HepG2 (cell line): ENCODE measurements at regions not wholly inside any gene's neighbourhood (a gene's known extent, or its start where the extent isn't known, plus 50 kb on each side); places are given as distances from the start of the nearest gene placed in this dataset.

ENCODE experiments used
- ATAC-seq: fragments of 200-7000 bp; cut with Tn5 transposase; 3 replicates; pipeline ENCODE4 v1.9.1; 2020; ENCODE audit warnings: mild to moderate bottlenecking, moderate library complexity
- BruUV-seq: library from RNA; stranded (reverse); fragments of 400-500 nt; replicated peaks from 2 replicates; lab custom pipeline; 2021; lab: Mats Ljungman, UMichigan
- CTCF ChIA-PET: fragments of 300-600 bp; formaldehyde crosslinking; extraction: SDS; loops from one replicate; lab custom pipeline; 2021; ENCODE audit warnings: low total read pairs, inconsistent platforms, low intra/inter-chr PET ratio; lab: Yijun Ruan, JAX
- POLR2A ChIA-PET: fragments of 350-600 bp; sonication (Branson Sonifier 250); formaldehyde crosslinking; loops from one replicate; lab custom pipeline; 2020; ENCODE audit warnings: antibody characterized with exemption, inconsistent platforms; lab: Yijun Ruan, JAX
- DNase-seq: peaks from one replicate; pipeline ENCODE4 v3.0.0-alpha.2; 2015; ENCODE audit warnings: low spot score
- FAIRE-seq: peaks from 3 replicates; lab custom pipeline; 2011; peaks lifted over from hg19 to GRCh38; lab: Jason Lieb, UNC
- H2AFZ ChIP-seq: one replicate; pipeline ENCODE4 v1.6.1; 2011; ENCODE audit warnings: low read length, inconsistent platforms
- H3K27ac ChIP-seq: fragments of 300-600 bp; 3 replicates; pipeline ENCODE4 v1.8.0; 2011; ENCODE audit warnings: mixed run types, mild to moderate bottlenecking, mixed read lengths, low read length, inconsistent platforms; ENCODE audit not compliant: insufficient read depth; ENCODE audit errors: extremely low read length
- H3K27me3 ChIP-seq, 2 experiments: fragments of 200-600 bp in 1 of 2; 2 replicates in 1 of 2; 3 replicates in 1 of 2; pipeline versions ENCODE4 v1.6.0 to v1.8.0; 2011; ENCODE audit warnings: low read length in 2 of 2, mild to moderate bottlenecking in 2 of 2, moderate library complexity in 2 of 2, inconsistent platforms in 1 of 2; ENCODE audit not compliant: insufficient read depth in 2 of 2, control insufficient read depth in 1 of 2
- H3K36me3 ChIP-seq, 2 experiments: fragments of 200-600 bp in 1 of 2; replicated peaks in 1 of 2; 2 replicates in 1 of 2; 3 replicates in 1 of 2; pipeline versions ENCODE4 v1.5.1 to v1.8.0; 2011; ENCODE audit warnings: low read length in 2 of 2, inconsistent platforms in 1 of 2; ENCODE audit not compliant: insufficient read depth in 2 of 2, control insufficient read depth in 1 of 2
- H3K4me1 ChIP-seq: 2 replicates; pipeline ENCODE4 v1.5.1; 2012; ENCODE audit warnings: low read length, inconsistent platforms; ENCODE audit not compliant: insufficient read depth
- H3K4me2 ChIP-seq: 2 replicates; pipeline ENCODE4 v1.6.0; 2011; ENCODE audit warnings: low read depth, low read length, inconsistent platforms
- H3K4me3 ChIP-seq, 3 experiments: fragments of 200-600 bp in 1 of 3; sonication (generic), shearing (Covaris generic) in 1 of 3; replicated peaks in 1 of 3; 2 replicates each; pipeline ENCODE4 v1.5.1; 2011 to 2016; ENCODE audit warnings: low read length in 3 of 3, inconsistent platforms in 2 of 3, low read depth in 2 of 3, mild to moderate bottlenecking in 2 of 3, control low read depth in 1 of 3, mixed read lengths in 1 of 3; ENCODE audit not compliant: insufficient read depth in 1 of 3
- H3K79me2 ChIP-seq: one replicate; pipeline ENCODE4 v1.6.1; 2011; ENCODE audit warnings: low read length, inconsistent platforms; ENCODE audit not compliant: insufficient read depth
- H3K9ac ChIP-seq: 2 replicates; pipeline ENCODE4 v1.6.0; 2011; ENCODE audit warnings: mild to moderate bottlenecking, low read depth, low read length, inconsistent platforms; ENCODE audit not compliant: insufficient read depth
- H3K9me3 ChIP-seq: 2 replicates; pipeline ENCODE4 v1.5.1; 2012; ENCODE audit warnings: mild to moderate bottlenecking, low read length
- H4K20me1 ChIP-seq: 2 replicates; pipeline ENCODE4 v1.6.0; 2011; ENCODE audit warnings: inconsistent platforms, mild to moderate bottlenecking, low read length, moderate library complexity; ENCODE audit not compliant: insufficient read depth
- E2F2 ChIP-seq: sonication (generic); formaldehyde crosslinking; IDR thresholded peaks from 2 replicates; pipeline ENCODE4 v1.4.0; 2020; ENCODE audit warnings: missing genetic modification reagents, borderline replicate concordance
- ESRRA ChIP-seq: sonication (generic); formaldehyde crosslinking; IDR thresholded peaks from 2 replicates; pipeline ENCODE4 v1.5.1; 2020; ENCODE audit warnings: mild to moderate bottlenecking, low read depth, missing genetic modification reagents
- FOSL2 ChIP-seq: sonication (generic); formaldehyde crosslinking; IDR thresholded peaks from 2 replicates; pipeline ENCODE4 v1.4.0; 2020; ENCODE audit warnings: missing genetic modification reagents
- NFIC ChIP-seq: IDR thresholded peaks from 2 replicates; pipeline ENCODE4 v1.6.1; 2012; ENCODE audit warnings: mild to moderate bottlenecking, low read length, inconsistent platforms
- POGK ChIP-seq: sonication (generic); formaldehyde crosslinking; conservative IDR thresholded peaks from 2 replicates; pipeline ENCODE4 v1.8.0; 2022; ENCODE audit warnings: mild to moderate bottlenecking, moderate library complexity, missing genetic modification reagents
- SRSF4 ChIP-seq: fragments of 200-400 bp; formaldehyde crosslinking; IDR thresholded peaks from one replicate; pipeline ENCODE4 v1.6.1; 2018; ENCODE audit warnings: mild to moderate bottlenecking, low read depth, low read length, moderate library complexity; ENCODE audit not compliant: poor library complexity, severe bottlenecking
- ZBTB39 ChIP-seq: sonication (generic); formaldehyde crosslinking; IDR thresholded peaks from 2 replicates; pipeline ENCODE4 v1.5.0; 2020; ENCODE audit warnings: missing genetic modification reagents
- ZBTB44 ChIP-seq: sonication (generic); formaldehyde crosslinking; IDR thresholded peaks from 2 replicates; pipeline ENCODE4 v1.4.0; 2020; ENCODE audit warnings: missing genetic modification reagents
- ZNF292 ChIP-seq: sonication (generic); formaldehyde crosslinking; IDR thresholded peaks from 2 replicates; pipeline ENCODE4 v1.8.1; 2022; ENCODE audit warnings: mild to moderate bottlenecking, low read depth, missing genetic modification reagents, borderline replicate concordance
- ZNF75D ChIP-seq: sonication (generic); formaldehyde crosslinking; IDR thresholded peaks from 2 replicates; pipeline ENCODE4 v1.8.1; 2023; ENCODE audit warnings: missing genetic modification reagents, mild to moderate bottlenecking, borderline replicate concordance
- ZNF773 ChIP-seq: sonication (generic); formaldehyde crosslinking; IDR thresholded peaks from 2 replicates; pipeline ENCODE4 v1.4.0; 2020; ENCODE audit warnings: missing genetic modification reagents, borderline replicate concordance
- WGBS: methylation state at CpG from one replicate; pipeline ENCODE4 v1.1.6; 2017; ENCODE audit warnings: low lambda C conversion rate; 5-methylcytosine and 5-hydroxymethylcytosine counted together
- in situ Hi-C: cut with HindIII; loops from 2 replicates; pipeline ENCODE4 v1.10.0; 2017; ENCODE audit warnings: low pct_unique_long_range_greater_than_20kb; ENCODE audit not compliant: extremely low pct_ligation_motif_present
- intact Hi-C: fragments of 100-400 bp; cut with micrococcal nuclease; formaldehyde crosslinking; loops from one replicate; pipeline ENCODE4 v1.10.0; 2022; ENCODE audit not compliant: unreplicated experiment

- H3K4me2 ChIP-seq, result no peak overlapping the region
- no peak overlapping the region for H2AFZ ChIP-seq
- CTCF ChIA-PET, result no interaction called here
- no peaks in the 10 kb centered on the region for H3K4me1 ChIP-seq
- H4K20me1 ChIP-seq, result no peaks in the 10 kb centered on the region
- ATAC-seq (no peak), DNase-seq (no peak)
- POLR2A ChIA-PET, result no interaction called here
- TF ChIP-seq ESRRA (CRISPR knock-in tag) (no peak), NFIC (no peak), ZBTB39 (no peak), ZNF75D (CRISPR knock-in tag) (no peak), E2F2 (CRISPR knock-in tag) (no peak), ZBTB44 (no peak), ZNF773 (CRISPR knock-in tag) (no peak), POGK (CRISPR knock-in tag) (no peak), ZNF292 (no peak), FOSL2 (CRISPR knock-in tag) (no peak), SRSF4 (no peak)
- TF ChIP-seq, all 625 proteins: peak for 0
- H3K4me3 ChIP-seq, result no peak overlapping the region
- in situ Hi-C loops, result no loop called here
- no peaks in the 10 kb centered on the region for H3K27me3 ChIP-seq
- H3K27ac ChIP-seq, result no peak overlapping the region
- peaks cover 42% of the 10 kb centered on the region for H3K9me3 ChIP-seq
- no peaks in the 10 kb centered on the region for H3K79me2 ChIP-seq
- H3K36me3 ChIP-seq, result no peaks in the 10 kb centered on the region
- WGBS, result 0% methylated on average over 2 of the region's 6 CpGs
- no peak overlapping the region for H3K9ac ChIP-seq
- FAIRE-seq, result no peak
- BruUV-seq, result no TSS peak
- intact Hi-C loops, result no loop called here
Observed at GRCh38 chr12:127182018-127182417, 1085.0 kb upstream of the TMEM132C start.
